Large intestine (tissue), 3 donors: ENCODE measurements at regions not wholly inside any gene's neighbourhood (a gene's known extent, or its start where the extent isn't known, plus 50 kb on each side); places are given as distances from the start of the nearest gene placed in this dataset.
"Not testable (repeated sequence)": the region's sequence is repeated elsewhere in the genome, so short reads cannot be mapped to it uniquely, and the experiment has no call there.

ENCODE experiments used
- DNase-seq, 2 donors: peaks; one replicate each; pipeline versions ENCODE4 v3.0.0 to v3.0.0-alpha.2; 2013
- H3K27ac ChIP-seq: one replicate; pipeline ENCODE4 v1.5.1; 2013; ENCODE audit warnings: low read length
- H3K27me3 ChIP-seq: 2 replicates; pipeline ENCODE4 v1.6.1; 2013; ENCODE audit warnings: low read length; ENCODE audit not compliant: control insufficient read depth, insufficient read depth
- H3K36me3 ChIP-seq: 2 replicates; pipeline ENCODE4 v1.6.1; 2013; ENCODE audit warnings: low read length; ENCODE audit not compliant: control insufficient read depth, insufficient read depth
- H3K4me1 ChIP-seq: one replicate; pipeline ENCODE4 v1.6.1; 2013; ENCODE audit warnings: low read length; ENCODE audit not compliant: control insufficient read depth, insufficient read depth
- H3K4me3 ChIP-seq: one replicate; pipeline ENCODE4 v1.5.1; 2013; ENCODE audit warnings: low read length
- H3K9me3 ChIP-seq: one replicate; pipeline ENCODE4 v1.6.1; 2013; ENCODE audit warnings: mild to moderate bottlenecking, low read depth, low read length, moderate library complexity; ENCODE audit not compliant: control insufficient read depth
- WGBS: methylation state at CpG from one replicate; pipeline ENCODE4 v1.1.5; 2013; ENCODE audit warnings: low lambda C conversion rate; ENCODE audit not compliant: insufficient coverage; 5-methylcytosine and 5-hydroxymethylcytosine counted together

DNA sequence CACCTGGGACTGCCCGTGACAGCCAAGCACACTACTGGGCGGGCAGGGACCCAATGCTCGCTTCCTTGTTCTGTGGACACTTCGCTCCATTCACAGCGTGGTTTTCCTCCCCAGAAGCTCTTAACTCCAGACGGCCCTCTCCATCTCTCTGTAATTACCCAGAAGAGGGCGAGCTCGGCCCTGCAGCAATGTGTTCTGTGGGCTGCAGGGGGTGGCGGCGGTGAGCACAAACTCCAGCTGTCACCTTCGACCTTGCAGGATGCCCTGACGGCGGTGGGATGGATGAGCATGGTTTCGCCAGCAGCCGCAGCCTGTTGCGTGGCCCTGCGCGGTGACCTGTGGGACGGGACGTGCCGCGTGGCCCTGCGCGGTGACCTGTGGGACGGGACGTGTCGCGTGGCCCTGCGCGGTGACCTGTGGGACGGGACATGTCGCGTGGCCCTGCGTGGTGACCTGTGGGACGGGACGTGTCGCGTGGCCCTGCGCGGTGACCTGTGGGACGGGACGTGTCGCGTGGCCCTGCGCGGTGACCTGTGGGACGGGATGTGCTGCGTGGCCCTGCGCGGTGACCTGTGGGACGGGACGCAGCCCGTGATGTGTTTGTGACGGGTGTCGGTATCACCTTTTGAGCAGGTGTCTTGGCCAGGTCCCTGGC is 1204.7 kb downstream of the BRD1 start:
- no peaks in the 10 kb centered on the region for H3K4me1 ChIP-seq
- no peaks in the 10 kb centered on the region for H3K9me3 ChIP-seq
- WGBS = no CpG with 5 or more reads among the region's 55 CpGs
- no peaks in the 10 kb centered on the region for H3K36me3 ChIP-seq
- no peak overlapping the region for H3K27ac ChIP-seq
- H3K27me3 ChIP-seq = no peaks in the 10 kb centered on the region
- H3K4me3 ChIP-seq = no peak overlapping the region
- DNase-seq = no peak

DNA sequence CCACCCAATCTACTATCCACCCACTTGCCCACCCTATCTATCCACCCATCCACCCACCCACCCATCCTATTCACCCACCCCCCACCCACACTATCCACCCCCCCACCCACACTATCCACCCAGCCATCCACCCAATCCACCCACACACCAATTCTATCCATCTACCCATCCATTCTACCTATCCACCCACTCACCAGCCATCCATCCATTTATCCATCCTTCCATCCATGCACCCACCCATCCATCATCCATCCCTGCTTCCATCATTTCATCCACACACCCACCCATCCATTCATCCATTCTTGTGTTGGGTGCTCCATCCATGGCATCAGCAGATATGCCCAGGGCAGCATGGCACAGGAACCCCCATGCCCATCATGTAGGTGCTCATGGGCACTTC is 1206.6 kb downstream of the BRD1 start:
- Histone ChIP-seq H3K27ac (no peak overlapping the region), H3K36me3 (no peaks in the 10 kb centered on the region), H3K4me1 (no peaks in the 10 kb centered on the region), H3K27me3 (no peaks in the 10 kb centered on the region), H3K9me3 (no peaks in the 10 kb centered on the region), H3K4me3 (no peak overlapping the region)
- DNase-seq = no peak

DNA sequence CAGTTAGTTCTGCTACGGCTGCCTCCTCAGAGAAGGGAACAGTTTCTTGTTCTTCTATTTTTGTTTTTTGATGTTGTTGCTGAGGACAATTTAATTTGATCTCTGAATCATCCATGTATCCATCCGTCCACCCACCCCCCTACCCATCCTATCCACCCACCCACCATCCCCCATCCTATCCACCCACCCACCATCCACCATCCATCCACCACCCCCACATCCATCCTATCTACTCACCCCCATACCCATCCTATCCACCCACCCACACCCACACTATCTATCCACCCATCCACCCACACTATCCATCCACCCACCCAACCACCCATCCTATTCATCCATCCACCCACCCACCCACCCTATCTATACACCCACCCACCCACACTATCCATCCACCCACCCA is 1207.2 kb downstream of the BRD1 start:
- H3K4me3 ChIP-seq, H3K27ac ChIP-seq, H3K9me3 ChIP-seq, DNase-seq, H3K4me1 ChIP-seq, H3K27me3 ChIP-seq, H3K36me3 ChIP-seq: not testable (repeated sequence)
- WGBS = no CpG with 5 or more reads among the region's 2 CpGs

DNA sequence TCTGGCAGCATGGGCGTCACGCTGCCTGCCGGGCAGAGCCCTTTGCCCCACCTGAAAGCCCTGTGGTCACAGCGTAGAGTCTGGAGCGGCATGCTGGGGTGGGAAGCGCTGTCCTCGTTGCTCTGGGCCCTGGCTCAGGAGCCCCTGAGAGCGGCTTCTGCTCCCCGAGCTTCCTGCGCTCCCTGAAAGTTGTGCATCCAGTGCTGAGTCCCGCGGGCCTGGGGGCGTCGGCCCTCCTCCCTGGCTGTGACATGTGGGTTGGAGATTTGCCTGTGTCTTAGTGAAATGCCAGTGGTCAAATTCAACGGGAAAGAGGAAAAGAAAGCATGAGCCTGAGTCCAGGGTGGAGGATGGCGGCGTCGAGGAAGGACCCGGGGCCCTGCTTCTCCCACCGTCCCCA is 1208.0 kb downstream of the BRD1 start:
- Histone ChIP-seq H3K27ac (no peak overlapping the region), H3K4me1 (no peaks in the 10 kb centered on the region), H3K4me3 (no peak overlapping the region), H3K36me3 (no peaks in the 10 kb centered on the region), H3K9me3 (no peaks in the 10 kb centered on the region), H3K27me3 (no peaks in the 10 kb centered on the region)
- WGBS = no CpG with 5 or more reads among the region's 20 CpGs
- no peak for DNase-seq

DNA sequence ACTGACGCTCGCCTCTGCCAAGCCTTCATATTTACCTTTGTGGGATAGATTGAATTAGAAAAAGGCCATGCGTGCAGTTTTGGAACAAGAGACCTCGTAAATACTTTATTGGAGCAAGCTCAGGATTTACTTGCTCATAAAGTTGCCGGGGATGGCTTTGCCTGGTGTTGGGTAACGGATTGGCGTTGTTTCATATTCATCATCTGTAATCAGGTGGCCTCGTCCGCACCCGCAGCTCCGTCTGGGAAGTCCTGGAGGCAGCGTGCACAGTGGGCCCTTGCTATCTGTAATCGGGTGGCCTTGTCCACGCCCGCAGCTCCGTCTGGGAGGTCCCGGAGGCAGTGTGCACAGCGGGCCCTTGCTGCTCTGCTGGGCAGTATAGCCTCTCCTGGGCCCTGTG is 1209.3 kb downstream of the BRD1 start:
- Histone ChIP-seq H3K27ac (no peak overlapping the region), H3K4me1 (no peaks in the 10 kb centered on the region), H3K27me3 (no peaks in the 10 kb centered on the region), H3K9me3 (no peaks in the 10 kb centered on the region), H3K4me3 (no peak overlapping the region), H3K36me3 (no peaks in the 10 kb centered on the region)
- DNase-seq = no peak
- WGBS = no CpG with 5 or more reads among the region's 18 CpGs

DNA sequence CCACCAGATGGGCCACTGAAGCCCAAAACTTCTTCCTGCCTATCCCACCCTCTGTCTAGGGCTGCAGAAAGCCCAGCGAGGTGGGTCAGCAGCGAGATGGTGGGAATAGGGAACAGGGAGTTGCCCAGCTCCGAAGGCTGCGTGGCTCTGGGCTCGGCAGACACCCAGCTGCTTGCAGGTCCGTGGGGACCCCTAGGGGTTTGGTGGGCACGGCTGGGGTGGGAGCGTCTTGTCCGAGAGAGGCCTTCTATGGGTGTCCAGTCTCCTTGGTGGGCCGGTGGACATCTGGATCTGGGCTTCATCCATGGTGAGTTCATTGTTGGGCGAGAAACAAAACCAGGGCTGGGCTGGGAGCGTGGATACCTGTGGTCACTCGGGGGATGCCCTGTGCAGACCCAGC is 1211.0 kb downstream of the BRD1 start:
- Histone ChIP-seq H3K36me3 (no peaks in the 10 kb centered on the region), H3K27me3 (no peaks in the 10 kb centered on the region), H3K9me3 (no peaks in the 10 kb centered on the region), H3K4me3 (no peak overlapping the region), H3K27ac (no peak overlapping the region), H3K4me1 (no peaks in the 10 kb centered on the region)
- no peak for DNase-seq
- no CpG with 5 or more reads among the region's 13 CpGs for WGBS

DNA sequence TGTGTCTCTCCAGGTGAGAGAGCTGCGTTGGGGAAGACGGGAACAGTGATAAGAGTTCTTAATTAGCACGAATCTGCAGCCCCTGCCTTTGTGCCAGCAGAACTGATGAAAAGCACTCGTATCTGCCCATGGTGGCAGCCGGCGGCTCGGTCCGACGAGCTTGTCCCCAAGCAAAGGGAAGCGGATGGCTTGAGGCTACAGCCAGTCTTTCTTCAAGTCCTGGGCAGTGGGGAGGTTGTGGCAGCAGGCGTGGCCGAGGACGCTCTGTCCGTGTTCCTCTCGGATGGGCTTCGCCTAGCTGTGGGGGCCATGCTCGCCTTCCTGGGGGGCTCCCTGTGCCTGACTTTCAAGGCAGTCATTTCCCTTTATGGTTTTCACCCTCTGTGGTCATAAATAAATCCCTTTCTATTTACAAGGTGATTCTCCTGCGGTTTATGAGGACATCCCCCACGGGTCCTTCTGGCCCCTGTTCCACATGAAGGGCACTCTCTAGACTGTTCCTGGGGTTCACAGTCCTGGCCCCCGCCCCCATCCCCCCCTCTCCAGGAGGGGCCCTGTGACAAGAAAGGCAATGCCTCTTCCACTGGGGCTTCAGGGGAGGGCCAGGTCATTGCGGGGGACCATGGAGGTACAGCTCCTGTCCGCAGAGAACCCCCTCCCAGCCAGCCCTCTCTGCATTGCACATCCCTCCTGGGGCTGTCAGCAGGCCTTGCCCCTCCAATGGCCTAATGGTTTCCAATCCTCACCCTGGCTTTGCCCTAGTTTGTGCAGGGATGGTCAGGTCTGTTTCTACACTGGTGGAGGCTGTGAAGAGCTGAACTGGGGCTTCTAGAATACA is 1212.3 kb downstream of the BRD1 start:
- Histone ChIP-seq H3K27me3 (no peaks in the 10 kb centered on the region), H3K4me1 (no peaks in the 10 kb centered on the region), H3K9me3 (peaks cover under 1% of the 10 kb centered on the region), H3K36me3 (no peaks in the 10 kb centered on the region), H3K4me3 (no peak overlapping the region), H3K27ac (no peak overlapping the region)
- no CpG with 5 or more reads among the region's 22 CpGs for WGBS
- no peak for DNase-seq

DNA sequence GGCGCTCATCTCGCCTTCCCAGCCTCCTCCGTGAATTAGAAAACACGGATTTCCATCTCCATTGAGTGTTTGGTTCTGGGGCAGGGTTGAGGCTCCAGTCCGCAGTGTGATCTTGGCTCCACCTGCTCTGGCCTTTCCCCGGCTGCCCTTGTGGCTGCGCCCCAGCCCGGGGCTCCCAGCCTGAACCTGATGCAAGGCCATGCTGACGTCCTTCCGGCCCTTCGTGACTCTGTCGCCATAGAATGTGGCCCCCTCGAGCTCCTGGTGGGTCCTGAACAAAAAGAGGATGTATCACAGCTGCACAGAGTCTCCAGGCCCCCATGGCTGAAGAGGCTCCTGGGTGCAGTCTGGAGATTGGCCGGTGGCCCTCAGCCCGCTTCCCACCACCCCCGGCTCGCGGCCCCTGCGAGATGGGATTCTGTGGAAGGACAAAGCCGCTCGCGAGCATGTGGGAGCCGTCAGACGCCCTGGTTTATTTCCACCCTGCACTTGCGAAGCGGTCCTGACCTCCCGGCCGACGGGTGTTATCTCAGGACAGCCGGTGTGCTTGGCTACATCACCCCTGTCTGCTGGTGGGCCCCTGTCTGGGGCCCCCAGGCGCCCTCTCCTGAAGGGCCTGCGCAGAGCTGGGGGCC is 1214.0 kb downstream of the BRD1 start:
- Histone ChIP-seq H3K36me3 (no peaks in the 10 kb centered on the region), H3K27ac (no peak overlapping the region), H3K4me1 (no peaks in the 10 kb centered on the region), H3K9me3 (peaks cover 10% of the 10 kb centered on the region), H3K27me3 (no peaks in the 10 kb centered on the region), H3K4me3 (no peak overlapping the region)
- WGBS = no CpG with 5 or more reads among the region's 32 CpGs
- DNase-seq = no peak

DNA sequence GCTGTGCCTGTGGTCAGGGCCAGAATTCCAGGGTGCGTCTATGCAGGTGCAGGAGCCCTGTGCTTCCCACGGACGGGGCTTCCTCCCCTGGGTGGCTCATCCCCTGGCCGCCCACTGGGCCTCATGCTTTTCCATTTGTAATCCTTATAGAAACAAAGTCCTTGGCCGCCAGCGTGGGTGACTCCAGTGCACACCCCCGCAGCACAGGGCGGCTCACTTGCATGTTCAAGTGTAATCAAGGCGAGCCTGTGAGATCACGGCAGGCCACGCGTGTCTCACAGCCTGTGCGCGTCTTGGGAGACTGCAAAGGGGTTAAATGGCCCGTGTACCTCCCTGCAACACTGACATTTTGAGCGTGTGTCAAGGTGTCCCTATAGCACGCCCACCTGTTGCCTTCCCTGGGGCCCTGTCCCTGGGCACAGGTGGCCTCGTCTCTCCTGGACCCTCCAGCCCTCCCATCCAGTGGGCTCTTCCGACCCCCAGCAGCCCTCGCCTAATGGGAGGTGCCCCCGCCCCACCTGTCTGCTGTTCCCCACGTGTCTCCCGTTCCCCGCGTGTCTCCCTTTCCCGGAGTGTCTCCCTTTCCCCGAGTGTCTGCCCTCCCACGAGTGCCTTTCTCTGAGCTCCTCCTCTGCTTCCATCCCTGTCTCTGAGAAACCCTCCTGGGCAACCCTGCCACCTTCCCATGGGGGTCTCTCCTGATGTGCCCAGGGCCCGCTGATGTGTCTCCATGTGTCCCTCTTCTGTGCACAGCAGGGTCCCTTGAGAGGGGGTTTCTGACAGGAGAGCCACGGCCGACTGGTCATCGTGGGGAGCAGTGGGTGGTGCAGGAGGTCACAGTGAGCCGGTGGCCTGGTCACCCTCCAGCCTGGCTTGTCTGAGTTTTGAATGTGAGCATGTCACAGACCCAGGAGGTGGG is 1215.3 kb downstream of the BRD1 start:
- H3K36me3 ChIP-seq = no peaks in the 10 kb centered on the region
- no peaks in the 10 kb centered on the region for H3K4me1 ChIP-seq
- DNase-seq = no peak
- no peak overlapping the region for H3K27ac ChIP-seq
- WGBS = no CpG with 5 or more reads among the region's 33 CpGs
- peaks cover 10% of the 10 kb centered on the region for H3K9me3 ChIP-seq
- H3K4me3 ChIP-seq = no peak overlapping the region
- no peaks in the 10 kb centered on the region for H3K27me3 ChIP-seq

DNA sequence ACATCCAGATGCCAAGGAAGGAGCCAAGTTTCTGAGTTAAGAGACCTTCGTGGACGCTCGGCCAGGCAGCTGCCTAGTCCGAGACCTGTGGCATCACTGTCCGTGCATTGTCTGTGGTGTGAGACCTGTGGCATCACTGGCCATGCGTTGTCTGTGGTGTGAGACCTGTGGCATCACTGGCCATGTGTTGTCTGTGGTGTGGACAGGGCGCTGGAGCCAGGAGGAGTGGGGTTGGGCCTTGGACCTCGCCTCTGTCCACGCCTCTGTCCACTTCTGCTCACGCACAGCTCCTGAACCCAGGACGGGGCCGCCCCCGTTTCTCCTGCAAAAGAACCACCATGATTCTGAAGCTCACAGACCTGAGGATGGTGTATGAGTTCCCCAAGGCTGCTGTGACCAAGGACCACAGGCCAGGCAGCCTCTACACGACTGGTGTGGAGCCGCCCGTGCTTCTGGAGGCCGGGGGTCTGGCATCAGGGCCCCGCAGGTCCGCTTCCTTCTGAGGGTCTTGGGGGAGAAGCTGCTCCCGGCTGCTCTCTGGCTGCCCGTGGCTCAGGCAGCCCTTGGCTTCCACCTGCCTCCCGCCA is 1218.3 kb downstream of the BRD1 start:
- H3K4me1 ChIP-seq = no peaks in the 10 kb centered on the region
- H3K36me3 ChIP-seq = no peaks in the 10 kb centered on the region
- no peak overlapping the region for H3K27ac ChIP-seq
- H3K4me3 ChIP-seq = no peak overlapping the region
- no CpG with 5 or more reads among the region's 22 CpGs for WGBS
- H3K27me3 ChIP-seq = no peaks in the 10 kb centered on the region
- no peak for DNase-seq
- H3K9me3 ChIP-seq = peaks cover 10% of the 10 kb centered on the region
